ENCODE measurements at regions not wholly inside any gene's neighbourhood (a gene's known extent, or its start where the extent isn't known, plus 50 kb on each side); places are given as distances from the start of the nearest gene placed in this dataset.
A peak's percentile ranks its signal among the peaks of the same experiment; 100 is the strongest.

GRCh38 chr5:162242416-162242815 lies 174.8 kb downstream of the GABRG2 start:
- no peak overlapping the region for H3K4me3 ChIP-seq (IDR thresholded peaks at IDR 0.05; ENCODE audit: insufficient read depth, low read depth, low read length)
- no peak overlapping the region for H3K27ac ChIP-seq
- no peak overlapping the region for H3K9ac ChIP-seq
- no peaks in the 10 kb centered on the region for H3K4me1 ChIP-seq (ENCODE audit: low read depth, poor library complexity, severe bottlenecking)
- TF ChIP-seq CTCF (conservative IDR thresholded peaks at IDR 0.05; ENCODE audit: low read depth, low read length), result no peak
- H3K79me2 ChIP-seq (ENCODE audit: insufficient read depth, low read depth), result no peaks in the 10 kb centered on the region
- no peaks in the 10 kb centered on the region for H3K27me3 ChIP-seq (ENCODE audit: insufficient read depth, low read depth)
- no peaks in the 10 kb centered on the region for H3K36me3 ChIP-seq (ENCODE audit: insufficient read depth)
- H4K20me1 ChIP-seq (ENCODE audit: insufficient read depth), result no peaks in the 10 kb centered on the region
- H3K4me2 ChIP-seq, result no peak overlapping the region
- no peak overlapping the region for H2AFZ ChIP-seq (ENCODE audit: low read depth)

GRCh38 chr5:162243651-162244050 lies 176.1 kb downstream of the GABRG2 start:
- TF ChIP-seq CTCF (conservative IDR thresholded peaks at IDR 0.05; ENCODE audit: low read depth, low read length), result no peak
- H3K27me3 ChIP-seq (ENCODE audit: insufficient read depth, low read depth), result no peaks in the 10 kb centered on the region
- H2AFZ ChIP-seq (ENCODE audit: low read depth), result no peak overlapping the region
- no peaks in the 10 kb centered on the region for H3K4me1 ChIP-seq (ENCODE audit: low read depth, poor library complexity, severe bottlenecking)
- no peak overlapping the region for H3K9ac ChIP-seq
- H3K4me2 ChIP-seq, result no peak overlapping the region
- no peaks in the 10 kb centered on the region for H3K36me3 ChIP-seq (ENCODE audit: insufficient read depth)
- H4K20me1 ChIP-seq (ENCODE audit: insufficient read depth), result no peaks in the 10 kb centered on the region
- H3K79me2 ChIP-seq (ENCODE audit: insufficient read depth, low read depth), result no peaks in the 10 kb centered on the region
- H3K27ac ChIP-seq, result no peak overlapping the region
- H3K4me3 ChIP-seq (IDR thresholded peaks at IDR 0.05; ENCODE audit: insufficient read depth, low read depth, low read length), result no peak overlapping the region

GRCh38 chr5:162248107-162248713 lies 180.6 kb downstream of the GABRG2 start:
- Histone ChIP-seq H3K4me2 (no peak overlapping the region), H3K9ac (no peak overlapping the region), H4K20me1 (ENCODE audit: insufficient read depth) (no peaks in the 10 kb centered on the region), H3K79me2 (ENCODE audit: insufficient read depth, low read depth) (no peaks in the 10 kb centered on the region), H3K4me1 (ENCODE audit: low read depth, poor library complexity, severe bottlenecking) (no peaks in the 10 kb centered on the region), H3K36me3 (ENCODE audit: insufficient read depth) (no peaks in the 10 kb centered on the region), H3K27ac (no peak overlapping the region), H3K4me3 (IDR thresholded peaks at IDR 0.05; ENCODE audit: insufficient read depth, low read depth, low read length) (no peak overlapping the region), H3K27me3 (ENCODE audit: insufficient read depth, low read depth) (no peaks in the 10 kb centered on the region), H2AFZ (ENCODE audit: low read depth) (no peak overlapping the region)
- TF ChIP-seq CTCF (conservative IDR thresholded peaks at IDR 0.05; ENCODE audit: low read depth, low read length), result peak; percentile 26; the same call in 1 of the 2 replicates

- Histone ChIP-seq H3K36me3 (ENCODE audit: insufficient read depth) (no peaks in the 10 kb centered on the region), H2AFZ (ENCODE audit: low read depth) (no peak overlapping the region), H3K79me2 (ENCODE audit: insufficient read depth, low read depth) (no peaks in the 10 kb centered on the region), H3K27ac (no peak overlapping the region), H3K27me3 (ENCODE audit: insufficient read depth, low read depth) (no peaks in the 10 kb centered on the region), H3K9ac (no peak overlapping the region), H3K4me1 (ENCODE audit: low read depth, poor library complexity, severe bottlenecking) (no peaks in the 10 kb centered on the region), H4K20me1 (ENCODE audit: insufficient read depth) (no peaks in the 10 kb centered on the region), H3K4me2 (no peak overlapping the region), H3K4me3 (IDR thresholded peaks at IDR 0.05; ENCODE audit: insufficient read depth, low read depth, low read length) (no peak overlapping the region)
- no peak for TF ChIP-seq CTCF (conservative IDR thresholded peaks at IDR 0.05; ENCODE audit: low read depth, low read length)
Observed at GRCh38 chr5:162256711-162257110, 189.1 kb downstream of the GABRG2 start.
